Fibroblast of upper back skin (primary cell): ENCODE measurements at regions not wholly inside any gene's neighbourhood (a gene's known extent, or its start where the extent isn't known, plus 50 kb on each side); places are given as distances from the start of the nearest gene placed in this dataset.

Source experiments
- DNase-seq: peaks from one replicate; pipeline ENCODE4 v3.0.0-alpha.2; 2013

DNA sequence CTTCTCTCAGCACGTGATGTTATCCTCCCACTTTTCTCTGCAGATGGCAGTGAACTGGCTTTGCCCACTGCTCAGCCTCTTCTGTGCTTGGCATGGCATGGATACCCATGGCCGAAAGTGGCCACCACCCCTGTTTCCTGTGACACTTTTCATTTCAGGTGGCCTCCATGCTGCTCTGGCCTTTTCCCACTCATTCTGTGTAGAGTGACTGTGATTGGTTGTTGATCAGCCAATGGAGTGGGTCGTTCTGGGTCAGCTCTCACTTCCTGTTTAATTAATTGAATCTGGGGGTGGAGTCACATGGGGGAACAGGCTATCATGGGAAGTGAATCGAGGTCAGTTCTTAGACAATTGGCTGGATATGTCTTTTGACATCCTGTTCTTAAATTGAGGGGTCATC is 350.1 kb upstream of the EEF2KMT start:
- no peak for DNase-seq

DNA sequence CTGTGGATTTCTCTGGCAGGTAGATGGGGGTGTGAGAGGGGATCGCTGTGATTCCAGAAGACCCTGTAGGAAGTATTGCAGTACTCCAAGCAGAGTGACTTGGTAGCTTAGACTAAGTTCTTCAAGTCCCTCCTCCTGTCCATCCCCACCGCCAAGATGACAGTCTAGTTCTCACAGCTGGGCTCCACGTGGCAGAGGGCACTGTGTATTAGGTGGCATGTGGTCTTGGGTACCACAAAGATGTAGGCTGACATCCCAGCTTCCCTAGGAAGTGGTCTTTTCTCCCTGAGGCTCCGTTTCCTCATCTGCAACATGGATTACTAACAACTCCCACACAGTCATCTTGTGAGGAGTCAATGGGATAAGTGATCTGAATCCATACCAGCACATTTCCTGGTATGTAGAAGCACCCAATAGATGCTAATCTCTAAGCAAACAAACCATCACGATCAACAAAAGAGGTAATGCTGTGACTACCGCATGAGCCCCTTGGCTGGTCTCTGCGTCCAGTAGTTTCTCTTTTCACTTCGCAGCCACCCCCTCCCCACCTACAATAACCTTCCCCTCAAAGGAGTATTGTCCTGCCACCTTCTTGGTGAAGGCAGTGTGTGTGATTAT is 349.1 kb upstream of the EEF2KMT start:
- DNase-seq = no peak

DNA sequence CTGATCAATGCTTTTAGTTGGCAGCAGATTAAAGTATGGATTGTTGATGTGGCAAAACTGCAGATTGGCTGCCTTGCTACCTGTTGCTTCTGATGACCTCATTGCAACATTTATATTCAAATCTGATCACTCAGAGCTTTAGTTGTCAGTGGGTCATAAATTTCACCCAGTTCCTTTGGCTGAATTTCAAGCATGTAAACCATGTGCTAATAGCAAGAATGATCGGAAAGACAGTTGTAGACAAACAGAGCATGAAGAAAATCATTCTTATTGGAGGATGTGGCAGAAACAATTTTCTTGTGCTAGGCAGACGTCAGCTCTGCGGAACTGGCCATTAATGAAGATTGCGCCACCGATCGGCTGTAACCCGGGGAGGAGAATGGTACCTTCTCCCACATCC is 346.6 kb upstream of the EEF2KMT start:
- DNase-seq = no peak

DNA sequence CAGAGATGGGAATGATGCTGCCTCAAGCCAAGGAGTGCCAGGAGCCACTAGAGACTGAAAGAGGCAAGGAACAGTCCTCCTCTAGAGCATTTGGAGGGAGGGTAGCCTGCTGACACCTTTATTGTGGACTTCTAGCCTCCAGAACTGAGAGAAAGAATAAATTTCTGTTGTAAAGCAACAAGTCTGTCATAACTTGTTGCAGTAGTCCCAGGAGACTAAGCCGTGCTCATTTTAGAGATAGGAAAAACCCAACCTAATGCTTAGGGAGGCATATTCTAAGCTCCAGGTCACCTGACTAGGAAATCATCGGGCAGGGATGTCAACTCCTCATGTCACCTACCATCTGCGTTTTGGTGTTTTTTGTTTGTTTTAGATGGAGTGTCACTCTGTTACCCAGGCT is 345.4 kb upstream of the EEF2KMT start:
- DNase-seq = no peak

DNA sequence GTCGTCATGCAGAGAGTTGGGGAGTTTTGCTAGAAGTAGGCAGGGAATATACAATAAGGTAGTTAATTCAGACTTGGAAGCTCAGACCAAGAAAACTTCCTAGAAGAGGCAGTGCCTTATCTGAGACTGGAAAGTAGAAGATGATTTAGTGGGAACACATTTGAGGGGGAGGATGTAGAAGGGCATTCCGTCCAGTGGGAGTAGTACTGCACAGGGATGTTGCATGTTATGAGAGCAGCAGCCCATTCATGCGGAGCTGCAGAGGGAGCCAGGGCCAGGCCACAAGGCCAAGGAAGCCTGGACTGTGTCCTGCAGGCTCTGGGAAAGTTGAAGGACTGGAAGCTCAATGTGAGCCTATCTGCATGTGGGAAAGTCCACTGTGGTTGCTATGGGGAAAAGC is 344.5 kb upstream of the EEF2KMT start:
- DNase-seq = no peak

DNA sequence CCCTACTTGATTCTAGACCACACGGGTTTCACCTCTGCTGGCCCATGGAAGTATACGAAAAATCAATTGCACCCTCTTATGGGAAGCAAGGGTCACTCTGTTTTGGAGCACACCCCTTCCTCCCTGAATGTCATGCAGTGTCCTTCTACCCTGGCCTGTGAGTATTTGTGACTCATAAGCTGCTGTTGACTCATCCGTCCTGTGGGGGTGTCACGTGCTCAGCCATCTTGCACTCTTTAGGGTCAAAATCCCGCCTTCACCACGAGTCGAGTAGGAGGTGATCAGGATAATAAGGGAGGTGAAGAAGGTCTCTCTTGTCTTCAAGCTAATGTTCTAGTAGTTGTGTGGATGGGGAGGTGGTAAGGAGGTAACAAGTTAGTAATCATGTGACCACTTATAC is 341.0 kb upstream of the EEF2KMT start:
- DNase-seq = no peak

DNA sequence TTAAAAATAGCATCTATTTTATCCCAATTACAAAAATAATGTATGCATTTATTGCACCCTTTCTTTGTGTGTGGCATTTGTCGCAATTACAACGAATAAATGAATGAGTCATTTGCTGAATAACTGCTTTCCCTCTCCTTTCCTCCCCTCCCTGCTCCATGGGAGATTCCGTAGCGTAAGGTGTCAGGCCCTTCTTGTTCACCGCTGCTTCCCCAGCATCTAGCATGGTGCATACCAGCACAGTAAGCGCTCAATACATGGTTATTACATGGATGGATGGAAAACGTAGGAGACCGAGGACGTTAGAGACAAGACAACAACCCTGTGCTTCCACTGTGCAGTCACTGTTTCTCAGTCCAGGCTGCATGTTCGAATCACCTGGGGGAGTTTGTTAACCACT is 336.0 kb upstream of the EEF2KMT start:
- no peak for DNase-seq

DNA sequence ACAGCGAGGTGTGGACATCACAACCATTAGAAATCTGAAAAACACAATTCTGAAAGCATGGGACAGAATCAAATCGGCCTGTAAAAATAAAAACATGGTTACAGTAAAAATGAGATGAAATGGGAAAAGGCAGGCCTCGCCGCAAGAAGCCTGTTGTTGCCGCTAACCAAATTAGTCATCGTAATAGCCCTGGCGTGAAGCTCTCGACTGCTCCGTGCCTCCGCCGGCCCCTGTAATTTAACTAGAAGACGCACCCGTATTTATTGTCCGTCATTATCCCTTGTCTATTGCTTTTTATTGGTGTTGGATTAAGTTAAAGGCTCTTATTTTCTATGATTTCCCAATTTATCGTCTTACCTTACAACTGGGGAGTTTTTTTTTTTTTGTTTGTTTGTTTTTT is 334.6 kb upstream of the EEF2KMT start:
- DNase-seq = no peak

DNA sequence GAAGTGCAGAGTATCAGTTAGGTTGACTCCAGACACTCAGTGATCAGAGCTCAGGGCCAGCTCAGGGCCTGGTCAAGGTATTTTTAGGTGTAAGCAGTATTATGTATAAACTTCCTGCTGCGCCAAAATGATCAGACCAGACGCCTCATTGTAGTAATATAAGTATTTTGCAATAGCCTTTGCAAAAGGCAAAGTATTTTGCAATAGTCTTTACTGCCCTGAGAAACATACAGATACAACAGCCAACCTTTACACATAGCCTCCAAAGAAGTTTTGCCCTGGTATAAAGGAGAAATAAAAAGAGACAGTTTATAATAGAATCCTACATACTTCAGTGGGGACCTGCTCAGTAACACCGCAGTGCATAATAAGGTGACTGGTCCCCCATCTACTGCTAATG is 333.0 kb upstream of the EEF2KMT start:
- no peak for DNase-seq

DNA sequence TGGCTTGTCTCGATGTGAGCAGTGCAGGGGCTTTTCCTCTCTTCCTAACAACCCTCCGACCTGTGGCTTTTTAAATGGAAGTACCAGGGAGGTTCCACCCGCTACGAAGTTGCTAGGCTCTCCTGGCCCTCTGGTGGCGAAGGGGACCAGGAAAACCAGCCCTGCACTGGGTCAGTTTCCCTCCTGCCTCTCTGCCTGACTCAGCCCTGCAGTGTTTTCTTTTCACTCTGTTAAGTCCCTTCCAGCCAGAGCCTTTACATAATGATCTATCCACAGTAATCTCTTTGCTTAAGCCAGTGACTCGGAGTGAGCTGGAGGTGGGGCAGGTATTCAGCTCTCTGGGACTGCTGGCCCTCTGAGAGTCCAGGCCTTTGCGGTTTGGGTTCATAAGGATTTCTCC is 331.3 kb upstream of the EEF2KMT start:
- DNase-seq = no peak

DNA sequence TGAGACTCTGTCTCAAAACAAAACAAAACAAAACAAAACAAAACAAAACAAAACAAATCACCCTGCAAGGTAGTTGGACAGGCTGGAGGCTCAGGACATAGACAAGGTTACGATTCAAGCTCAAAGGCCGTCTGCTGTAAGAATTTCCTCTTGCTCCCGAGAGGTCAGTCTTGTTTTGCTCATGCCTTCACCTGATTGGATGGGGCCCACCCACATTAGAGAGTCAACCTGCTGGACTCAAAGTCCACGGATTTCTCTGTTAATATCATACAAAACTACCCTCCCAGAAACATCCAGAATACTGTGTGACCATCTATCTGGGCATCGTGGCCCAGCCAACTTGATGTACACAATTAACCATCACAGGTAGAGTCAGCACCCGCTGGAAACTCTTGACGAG is 330.0 kb upstream of the EEF2KMT start:
- no peak for DNase-seq

DNA sequence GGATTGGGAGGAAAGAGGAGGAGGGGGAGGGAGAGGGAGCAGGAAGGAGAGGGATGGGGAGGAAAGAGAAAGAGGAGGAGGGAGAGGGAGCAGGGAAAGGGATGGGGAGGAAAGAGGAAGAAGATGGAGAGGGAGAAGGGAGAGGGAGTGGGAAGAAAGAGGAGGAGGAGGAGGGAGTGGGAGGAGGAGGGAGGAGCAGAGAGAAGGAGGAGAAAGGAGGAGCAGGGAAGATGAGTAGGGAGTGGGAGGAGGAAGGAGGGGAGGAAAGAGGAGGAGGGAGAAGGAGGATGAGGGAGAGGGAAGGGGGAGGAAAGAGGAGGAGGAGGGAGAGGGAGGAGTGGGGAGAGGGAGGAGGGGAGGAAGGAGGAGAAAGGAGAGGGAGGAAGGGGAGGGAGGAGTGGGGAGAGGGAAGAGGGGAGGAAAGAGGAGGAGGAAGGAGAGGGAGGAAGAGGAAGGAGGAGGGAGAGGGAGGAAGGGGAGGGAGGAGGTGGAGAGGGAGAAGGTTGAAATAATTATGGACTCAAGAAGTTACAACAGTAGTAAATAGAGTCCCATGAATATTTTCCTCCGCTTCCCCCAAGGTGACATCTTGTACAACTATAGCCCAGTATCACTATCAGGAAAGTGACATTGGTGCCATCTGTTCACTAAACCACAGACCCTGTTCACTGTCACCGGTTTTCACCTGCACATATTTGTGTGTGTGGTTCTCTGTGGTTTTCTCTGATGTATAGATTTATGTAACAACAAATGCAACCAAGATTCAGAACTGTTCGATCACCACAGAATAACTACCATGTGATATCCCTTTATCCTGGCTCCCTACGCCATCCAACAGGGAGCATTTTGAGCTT is 325.3 kb upstream of the EEF2KMT start:
- DNase-seq = no peak

DNA sequence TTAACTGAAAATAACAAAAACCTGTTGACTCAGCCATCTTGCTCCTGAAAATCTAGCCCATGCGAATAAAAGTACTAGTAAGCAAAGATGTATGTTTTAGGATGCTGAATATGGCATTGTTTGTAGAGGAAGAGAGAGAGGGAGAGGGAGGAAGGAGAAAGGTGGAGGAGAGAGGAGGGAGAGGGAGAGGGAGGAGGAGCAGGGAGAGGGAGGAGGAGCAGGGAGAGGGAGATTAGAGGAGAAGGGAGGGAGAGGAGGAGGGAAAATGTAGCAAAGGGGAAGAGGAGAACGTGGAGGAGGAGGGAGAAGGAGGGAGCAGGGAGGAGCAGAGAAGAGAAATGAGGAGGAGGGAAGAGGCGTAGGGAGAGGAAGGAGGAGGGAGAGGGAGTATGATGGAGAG is 324.5 kb upstream of the EEF2KMT start:
- DNase-seq = no peak

DNA sequence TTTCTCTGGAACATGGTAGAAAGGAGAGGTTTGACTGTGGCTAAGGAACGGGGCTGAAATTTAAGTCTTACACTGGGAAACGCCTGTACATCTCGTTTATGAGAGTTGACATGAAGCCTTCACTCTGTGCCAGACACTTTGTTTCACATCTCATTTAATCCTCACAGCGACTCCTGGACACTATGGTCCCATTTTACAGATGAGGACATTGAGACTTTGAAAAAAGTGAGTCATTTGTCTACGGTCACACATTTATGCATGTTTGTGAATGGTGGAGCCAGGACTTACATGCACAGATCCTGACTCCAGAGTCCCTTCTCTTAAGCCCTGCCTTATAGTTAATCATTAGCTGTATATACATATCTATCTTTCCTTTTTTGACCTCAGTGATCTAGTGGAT is 318.4 kb upstream of the EEF2KMT start:
- DNase-seq = no peak

DNA sequence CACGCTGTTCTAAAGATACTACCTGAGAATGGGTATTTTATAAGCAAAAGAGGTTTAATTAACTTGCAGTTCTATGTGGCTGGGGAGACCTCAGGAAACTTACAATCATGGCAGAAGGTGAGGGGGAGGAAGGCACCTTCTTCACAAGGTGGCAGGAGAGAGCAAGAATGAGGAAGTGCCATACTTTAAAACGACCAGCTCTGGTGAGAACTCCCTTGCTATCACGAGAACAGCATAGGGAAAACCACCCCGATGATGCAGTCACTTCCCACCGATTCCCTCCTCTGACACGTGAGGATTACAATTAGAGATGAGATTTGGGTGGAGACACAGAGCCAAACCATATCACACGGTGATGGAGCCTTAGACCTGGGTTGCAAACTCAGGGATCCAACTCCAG is 317.5 kb upstream of the EEF2KMT start:
- DNase-seq = no peak

DNA sequence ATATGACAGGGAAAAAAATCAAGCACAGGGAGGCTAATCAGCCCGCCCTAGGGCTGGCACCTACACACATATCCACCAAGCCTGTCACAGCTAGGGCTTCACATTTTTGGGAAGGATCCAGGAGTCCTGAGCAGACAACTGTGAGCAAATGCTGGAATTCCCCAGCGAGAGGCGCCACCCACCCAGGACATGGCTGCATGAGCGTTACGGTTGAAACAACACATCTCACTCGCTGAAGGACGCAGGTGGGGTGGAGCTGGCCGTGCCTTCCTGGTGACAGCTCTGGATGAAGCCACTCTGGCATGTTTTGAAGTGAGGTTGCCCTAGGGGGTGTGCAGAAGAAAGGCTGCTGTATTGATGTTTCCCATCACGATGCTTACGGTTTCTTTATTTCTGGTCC is 315.1 kb upstream of the EEF2KMT start:
- DNase-seq = no peak

DNA sequence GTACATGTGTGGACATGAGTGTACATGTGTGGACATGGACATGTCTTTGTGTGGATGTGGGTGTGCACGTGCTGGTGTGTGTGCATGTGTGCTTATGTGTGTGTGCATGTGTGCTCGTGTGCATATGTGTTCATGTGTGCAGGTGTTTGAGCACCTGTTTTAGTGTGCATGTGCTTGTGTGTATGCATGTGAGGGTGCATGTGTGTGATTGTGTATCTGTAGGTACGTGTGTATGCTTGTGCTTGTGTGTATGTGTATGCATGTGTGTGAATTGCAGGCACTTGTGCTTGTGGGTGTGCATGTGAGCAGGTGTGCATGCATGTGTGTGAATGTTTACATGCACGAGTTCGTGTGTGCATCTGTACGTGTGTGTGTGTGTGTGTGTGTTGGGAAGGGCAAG is 300.6 kb upstream of the EEF2KMT start:
- no peak for DNase-seq

DNA sequence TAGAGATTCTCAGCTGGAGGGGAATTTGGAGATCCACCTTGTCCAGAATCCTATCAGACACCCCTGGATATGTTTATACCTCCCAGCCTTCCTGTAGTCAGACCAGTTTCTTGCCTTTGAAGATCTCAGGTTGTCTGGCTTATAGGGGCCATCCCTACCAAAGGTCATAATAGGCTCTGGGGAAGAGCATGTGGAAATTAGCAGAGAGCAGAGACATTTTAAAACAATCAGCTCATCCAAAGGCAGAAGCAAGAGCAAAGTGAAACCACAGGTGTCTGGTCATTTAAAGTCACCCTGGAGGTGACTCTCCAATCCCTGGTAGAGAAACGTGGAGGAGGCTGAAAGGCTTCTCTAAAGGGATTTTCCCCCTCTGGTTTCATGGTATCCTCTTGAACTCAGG is 299.3 kb upstream of the EEF2KMT start:
- DNase-seq = no peak

DNA sequence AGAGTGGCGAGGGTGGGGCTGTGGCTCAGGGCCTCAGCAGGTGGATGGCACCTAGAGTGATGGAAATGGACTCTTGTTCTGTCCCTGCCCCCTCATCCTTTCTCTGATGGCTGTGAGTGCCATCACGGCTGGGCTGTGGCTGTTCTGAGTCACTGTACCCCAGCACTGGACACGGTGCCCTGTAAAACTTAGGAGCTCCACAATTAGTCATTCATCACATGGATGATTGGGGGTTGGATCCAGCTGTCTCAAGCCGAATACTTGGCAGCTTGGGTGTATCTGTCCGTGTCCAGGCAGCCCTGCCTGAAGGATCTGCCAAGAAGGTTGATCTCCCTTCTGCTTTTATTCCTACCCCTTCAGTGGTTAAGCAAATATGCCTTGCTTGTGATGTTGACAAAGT is 295.5 kb upstream of the EEF2KMT start:
- no peak for DNase-seq

DNA sequence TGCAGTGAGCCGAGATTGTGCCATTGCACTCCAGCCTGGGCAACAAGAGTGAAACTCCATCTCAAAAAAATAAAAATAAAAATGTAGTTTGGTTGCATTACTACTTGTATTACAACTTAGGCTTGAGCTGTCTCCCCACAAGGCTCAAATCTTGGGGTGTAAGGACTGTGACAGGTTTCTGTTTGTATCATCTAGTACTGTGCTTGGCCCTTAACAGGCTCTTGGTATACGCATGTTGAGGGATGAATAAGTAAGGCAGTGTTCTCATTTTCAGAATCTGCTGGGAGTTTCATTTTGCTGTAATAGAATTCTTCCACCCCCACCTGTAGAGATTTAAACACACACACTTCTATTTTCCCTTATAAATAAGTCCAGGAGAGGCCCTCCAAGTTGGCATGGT is 289.4 kb upstream of the EEF2KMT start:
- DNase-seq = no peak

DNA sequence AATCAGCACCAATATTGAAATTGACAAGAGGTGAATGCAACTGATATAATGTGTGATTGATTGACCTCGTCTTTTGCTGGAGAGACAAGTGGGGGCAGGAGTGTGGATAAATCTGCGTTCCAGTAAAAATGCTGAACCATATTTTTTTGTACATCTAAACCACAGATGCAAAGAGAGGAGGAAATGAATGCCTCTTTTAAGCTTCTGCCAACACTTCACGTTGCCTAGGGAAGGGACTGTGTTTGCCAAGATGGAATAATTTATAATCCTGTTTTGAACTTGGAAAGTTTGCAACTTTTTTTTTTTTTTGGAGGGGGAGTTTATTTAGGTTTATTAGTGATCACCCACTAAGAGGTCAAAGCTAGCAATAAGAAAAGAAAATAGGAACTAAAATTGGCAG is 288.2 kb upstream of the EEF2KMT start:
- no peak for DNase-seq

DNA sequence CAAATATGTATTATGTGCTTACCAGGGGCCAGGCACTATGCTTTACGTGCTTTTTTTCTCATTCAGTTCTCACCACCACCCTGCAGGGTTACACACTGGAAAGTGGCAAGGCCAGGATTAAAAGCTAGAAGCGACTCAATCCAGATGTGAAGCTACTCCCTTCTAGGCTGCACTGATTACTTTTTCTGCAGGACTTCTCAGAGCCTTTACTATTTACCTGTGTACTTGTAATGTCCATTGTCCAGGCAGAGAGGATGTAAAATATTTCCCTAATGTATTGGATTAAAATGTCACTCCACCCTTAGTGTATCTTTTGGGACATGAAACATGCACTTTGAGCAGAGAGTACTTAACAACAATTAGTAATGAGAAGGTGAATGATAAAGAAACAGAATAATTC is 287.5 kb upstream of the EEF2KMT start:
- no peak for DNase-seq

DNA sequence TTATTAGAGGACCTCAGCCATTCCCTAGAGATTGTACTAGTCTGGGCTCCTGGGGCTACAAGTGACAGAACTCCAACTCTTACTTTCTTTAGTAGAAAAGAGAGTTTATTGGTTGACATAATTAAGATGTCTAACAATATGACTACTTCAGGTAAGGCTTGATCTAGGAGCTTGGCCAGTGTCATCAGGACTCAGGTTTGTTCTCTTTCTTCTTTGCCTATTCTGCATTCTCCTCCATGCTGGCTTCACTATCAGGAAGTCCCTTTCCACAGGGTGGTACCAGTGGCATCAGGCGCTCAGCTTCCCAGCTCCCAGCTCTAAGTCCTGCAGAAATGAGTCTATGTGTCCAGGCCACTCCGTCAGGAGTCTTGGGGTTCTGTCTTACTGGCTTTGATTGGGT is 286.1 kb upstream of the EEF2KMT start:
- no peak for DNase-seq

DNA sequence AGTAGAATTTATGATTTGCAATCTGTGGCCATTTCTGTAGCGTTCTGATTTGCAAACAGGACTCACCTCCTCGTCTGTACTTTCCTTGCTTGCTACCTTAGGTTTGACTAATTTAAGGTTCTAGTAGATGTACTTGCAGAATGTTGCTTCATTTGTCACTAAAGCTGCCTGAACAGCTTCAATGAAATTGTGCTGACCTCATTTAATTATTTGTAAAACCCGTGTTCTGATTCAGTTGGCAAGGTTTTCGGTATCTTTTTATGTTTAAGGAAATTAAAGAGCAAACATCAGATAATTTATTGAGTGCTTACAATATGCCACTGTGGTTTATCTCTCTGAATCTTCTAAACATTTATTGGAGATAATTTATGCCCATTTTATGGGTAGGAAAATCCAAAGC is 284.9 kb upstream of the EEF2KMT start:
- no peak for DNase-seq

DNA sequence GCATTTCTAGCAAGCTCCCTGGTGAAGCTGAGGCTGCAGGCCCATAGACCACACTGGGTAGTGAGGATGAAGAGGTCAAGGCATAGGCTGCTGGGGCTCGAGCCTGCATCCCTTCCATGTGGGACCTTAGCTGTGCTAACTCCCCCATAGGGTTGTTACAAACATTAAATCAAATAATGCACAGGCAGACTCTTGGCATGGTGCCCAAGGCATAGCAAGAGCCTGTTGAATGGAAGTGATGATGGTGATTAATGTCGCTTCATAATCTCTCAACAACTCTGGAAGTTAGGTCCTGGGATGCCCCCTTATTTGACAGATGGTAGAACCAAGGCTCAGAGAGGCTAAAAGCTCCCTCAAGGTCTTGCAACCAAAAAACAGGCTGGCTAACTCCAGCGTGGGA is 283.9 kb upstream of the EEF2KMT start:
- DNase-seq = no peak
